Tibial artery (tissue), 4 donors: ENCODE measurements at regions not wholly inside any gene's neighbourhood (a gene's known extent, or its start where the extent isn't known, plus 50 kb on each side); places are given as distances from the start of the nearest gene placed in this dataset.

Experiments
- DNase-seq, 2 donors: peaks; one replicate each; pipeline ENCODE4 v3.0.0-alpha.2; 2019
- H3K27ac ChIP-seq, 2 donors: fragments of 200-600 bp; sonication (generic) in 1 of 2; 1 replicate in 1 of 2; 2 replicates in 1 of 2; pipeline ENCODE4 v1.5.1; 2018 to 2019; ENCODE audit warnings: mild to moderate bottlenecking in 1 of 2
- H3K27me3 ChIP-seq, 2 donors: fragments of 200-600 bp; sonication (generic) in 1 of 2; one replicate each; pipeline versions ENCODE4 v1.5.1 to v1.6.0; 2016 to 2019
- H3K36me3 ChIP-seq, 3 donors: fragments of 200-600 bp; sonication (generic) in 2 of 3; one replicate each; pipeline ENCODE4 v1.5.1; 2016 to 2019; ENCODE audit warnings: mild to moderate bottlenecking in 2 of 3
- H3K4me1 ChIP-seq, 4 donors: fragments of 200-600 bp; sonication (generic) in 2 of 4; 1 replicate in 3 of 4; 2 replicates in 1 of 4; pipeline ENCODE4 v1.5.1; 2016 to 2019
- H3K4me3 ChIP-seq, 2 donors: fragments of 200-600 bp; sonication (generic) in 1 of 2; 1 replicate in 1 of 2; 2 replicates in 1 of 2; pipeline ENCODE4 v1.5.1; 2018 to 2019; ENCODE audit warnings: mild to moderate bottlenecking in 2 of 2
- H3K9me3 ChIP-seq, 3 donors: fragments of 200-600 bp; sonication (generic) in 1 of 3; one replicate each; pipeline ENCODE4 v1.5.1; 2016 to 2019
- CTCF ChIP-seq, 2 experiments: fragments of 200-600 bp in 1 of 2; fragments of 450-650 bp in 1 of 2; IDR thresholded peaks; one replicate each; pipeline ENCODE4 v1.5.1; 2017 to 2019; ENCODE audit warnings: antibody characterized with exemption in 2 of 2, mild to moderate bottlenecking in 1 of 2, moderate library complexity in 1 of 2
- intact Hi-C: fragments of 100-400 bp; cut with DNase I; formaldehyde crosslinking; loops from one replicate; pipeline ENCODE4 v1.15.0; 2023; ENCODE audit warnings: low total_unique reads

GRCh38 chr16:61412562-61412961, 623.7 kb downstream of the CDH8 start:
- no peak for TF ChIP-seq CTCF (IDR thresholded peaks at IDR 0.05)
- no peak overlapping the region for H3K27ac ChIP-seq
- intact Hi-C loops = no loop called here

GRCh38 chr16:61409604-61410003, 626.6 kb downstream of the CDH8 start:
- intact Hi-C loops = no loop called here
- no peak overlapping the region for H3K27ac ChIP-seq
- H3K4me3 ChIP-seq = no peak overlapping the region
- no peak for TF ChIP-seq CTCF (IDR thresholded peaks at IDR 0.05)
- DNase-seq = no peak
- no peaks in the 10 kb centered on the region for H3K9me3 ChIP-seq
- H3K36me3 ChIP-seq = no peaks in the 10 kb centered on the region
- H3K27me3 ChIP-seq = no peaks in the 10 kb centered on the region
- no peaks in the 10 kb centered on the region for H3K4me1 ChIP-seq

More at GRCh38 chr16:61412562-61412961, 623.7 kb downstream of the CDH8 start:
- H3K4me3 ChIP-seq = no peak overlapping the region
- DNase-seq = no peak
- no peaks in the 10 kb centered on the region for H3K9me3 ChIP-seq
- no peaks in the 10 kb centered on the region for H3K4me1 ChIP-seq
- H3K36me3 ChIP-seq = no peaks in the 10 kb centered on the region
- H3K27me3 ChIP-seq = no peaks in the 10 kb centered on the region

GRCh38 chr16:61403386-61403785, 632.9 kb downstream of the CDH8 start:
- H3K4me3 ChIP-seq = no peak overlapping the region
- no peaks in the 10 kb centered on the region for H3K36me3 ChIP-seq
- no peaks in the 10 kb centered on the region for H3K27me3 ChIP-seq
- TF ChIP-seq CTCF (IDR thresholded peaks at IDR 0.05) = no peak
- H3K27ac ChIP-seq = no peak overlapping the region
- no peaks in the 10 kb centered on the region for H3K4me1 ChIP-seq
- DNase-seq = no peak
- intact Hi-C loops = no loop called here
- no peaks in the 10 kb centered on the region for H3K9me3 ChIP-seq

- H3K4me1 ChIP-seq = no peaks in the 10 kb centered on the region
- H3K27ac ChIP-seq = no peak overlapping the region
- DNase-seq = no peak
- H3K36me3 ChIP-seq = no peaks in the 10 kb centered on the region
- intact Hi-C loops = no loop called here
- no peak overlapping the region for H3K4me3 ChIP-seq
- no peak for TF ChIP-seq CTCF (IDR thresholded peaks at IDR 0.05)
- H3K27me3 ChIP-seq = no peaks in the 10 kb centered on the region
- no peaks in the 10 kb centered on the region for H3K9me3 ChIP-seq
These were observed 644.3 kb downstream of the CDH8 start for GRCh38 chr16:61391896-61392295.

- Histone ChIP-seq H3K36me3 (no peaks in the 10 kb centered on the region), H3K4me3 (no peak overlapping the region), H3K4me1 (no peaks in the 10 kb centered on the region), H3K27me3 (no peaks in the 10 kb centered on the region), H3K27ac (no peak overlapping the region), H3K9me3 (no peaks in the 10 kb centered on the region)
- no peak for TF ChIP-seq CTCF (IDR thresholded peaks at IDR 0.05)
- no peak for DNase-seq
- intact Hi-C loops = no loop called here
These were observed 645.1 kb downstream of the CDH8 start for GRCh38 chr16:61390965-61391637.
